HG02973 (cell line): ENCODE measurements at regions not wholly inside any gene's neighbourhood (a gene's known extent, or its start where the extent isn't known, plus 50 kb on each side); places are given as distances from the start of the nearest gene placed in this dataset.
"Not testable (repeated sequence)": the region's sequence is repeated elsewhere in the genome, so short reads cannot be mapped to it uniquely, and the experiment has no call there.

Experiments
- ATAC-seq: cut with Tn5 transposase; IDR thresholded peaks from one replicate; pipeline ENCODE4 v1.9.1; 2021; ENCODE audit warnings: moderate library complexity; ENCODE audit not compliant: unreplicated experiment

DNA sequence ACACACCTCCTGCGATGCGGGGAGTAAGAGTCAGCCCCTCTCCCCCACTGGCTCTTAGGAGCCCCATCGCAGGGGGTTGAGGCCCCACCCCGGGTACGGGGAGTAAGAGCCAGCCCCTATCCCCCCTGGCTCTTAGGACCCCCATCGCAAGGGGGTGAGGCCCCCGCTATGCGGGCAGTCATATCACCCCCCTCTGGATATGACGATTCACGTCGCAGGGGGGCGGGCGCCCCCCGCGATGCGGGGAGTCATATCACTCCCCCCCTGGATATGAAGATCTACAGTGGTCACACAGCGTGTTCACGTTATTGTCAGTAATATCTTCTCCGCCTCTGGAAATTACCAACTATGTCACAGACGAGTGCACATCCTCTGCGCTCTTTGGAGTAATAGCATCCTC is 61.1 kb downstream of the DEFB131A start:
- not testable (repeated sequence) for ATAC-seq

DNA sequence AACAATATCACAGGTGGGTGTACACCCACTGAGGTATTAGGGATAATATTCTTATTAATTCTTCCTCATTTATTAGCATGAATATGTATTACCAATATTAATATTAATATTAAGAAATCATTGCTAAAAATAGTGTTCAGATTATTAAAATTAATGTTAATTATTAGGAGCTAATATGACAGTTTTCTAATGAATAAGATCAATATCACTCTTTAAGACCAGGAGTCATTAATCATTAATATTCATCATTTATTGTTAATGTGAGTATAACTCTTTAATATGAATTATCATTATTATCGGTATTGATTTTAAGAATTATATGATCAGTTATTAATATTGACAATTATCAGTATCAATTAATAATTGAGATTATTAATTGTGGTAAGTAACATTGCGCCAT is 62.5 kb downstream of the DEFB131A start:
- ATAC-seq = not testable (repeated sequence)

DNA sequence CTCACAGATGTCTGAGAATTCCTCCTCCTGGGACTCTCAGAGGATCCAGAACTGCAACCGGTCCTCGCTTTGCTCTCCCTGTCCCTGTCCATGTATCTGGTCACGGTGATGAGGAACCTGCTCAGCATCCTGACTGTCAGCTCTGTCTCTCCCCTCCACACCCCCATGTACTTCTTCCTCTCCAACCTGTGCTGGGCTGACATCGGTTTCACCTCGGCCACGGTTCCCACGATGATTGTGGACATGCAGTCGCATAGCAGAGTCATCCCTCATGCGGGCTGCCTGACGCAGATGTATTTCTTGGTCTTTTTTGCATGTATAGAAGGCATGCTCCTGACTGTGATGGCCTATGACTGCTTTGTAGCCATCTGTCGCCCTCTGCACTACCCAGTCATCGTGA is 68.7 kb downstream of the DEFB131A start:
- ATAC-seq = not testable (repeated sequence)

- ATAC-seq = not testable (repeated sequence)
These were observed 75.4 kb downstream of the DEFB131A start for GRCh38 chr4:9519631-9520030.

GRCh38 chr4:9522903-9523302 is 78.7 kb downstream of the DEFB131A start:
- not testable (repeated sequence) for ATAC-seq

GRCh38 chr4:9524406-9524805 is 80.2 kb downstream of the DEFB131A start:
- ATAC-seq = not testable (repeated sequence)

GRCh38 chr4:9532134-9532862 is 88.1 kb downstream of the DEFB131A start:
- not testable (repeated sequence) for ATAC-seq

DNA sequence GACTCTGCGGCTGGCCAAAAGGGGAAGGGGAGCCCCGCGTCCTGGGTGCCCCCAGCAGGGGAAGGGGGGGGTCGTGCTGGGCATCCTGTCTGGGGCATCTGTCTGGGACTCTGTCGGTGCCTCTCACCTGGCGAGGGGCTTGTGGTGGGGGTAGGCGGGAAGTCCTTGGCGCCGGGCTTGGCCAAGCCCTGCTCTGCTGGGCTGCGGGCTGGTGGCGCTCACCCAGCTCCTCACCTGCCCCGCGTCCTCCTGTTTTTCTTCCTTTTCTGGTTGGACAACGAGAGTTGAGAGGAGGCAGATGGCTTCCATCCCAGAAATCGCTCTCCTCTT is 88.6 kb downstream of the DEFB131A start:
- not testable (repeated sequence) for ATAC-seq

DNA sequence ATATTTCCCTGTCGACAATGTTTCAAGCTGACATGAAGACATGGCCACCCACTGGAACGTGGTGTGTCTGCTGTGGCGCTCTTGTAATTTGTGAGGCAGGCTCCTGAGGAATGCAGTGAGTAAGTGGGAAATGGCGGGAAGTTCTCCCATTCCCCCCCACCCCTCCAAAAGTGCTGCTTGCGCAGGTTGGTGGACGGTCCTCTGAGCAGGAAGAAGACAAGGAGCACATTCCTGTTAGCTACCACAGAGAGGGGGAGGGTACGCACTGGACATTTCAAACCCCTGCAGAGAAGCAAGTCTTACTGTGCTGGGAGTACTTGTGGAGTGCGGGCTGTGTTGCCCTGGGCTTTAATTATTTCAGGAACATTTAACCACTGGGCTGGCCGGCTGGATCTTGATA is 92.9 kb downstream of the DEFB131A start:
- not testable (repeated sequence) for ATAC-seq

DNA sequence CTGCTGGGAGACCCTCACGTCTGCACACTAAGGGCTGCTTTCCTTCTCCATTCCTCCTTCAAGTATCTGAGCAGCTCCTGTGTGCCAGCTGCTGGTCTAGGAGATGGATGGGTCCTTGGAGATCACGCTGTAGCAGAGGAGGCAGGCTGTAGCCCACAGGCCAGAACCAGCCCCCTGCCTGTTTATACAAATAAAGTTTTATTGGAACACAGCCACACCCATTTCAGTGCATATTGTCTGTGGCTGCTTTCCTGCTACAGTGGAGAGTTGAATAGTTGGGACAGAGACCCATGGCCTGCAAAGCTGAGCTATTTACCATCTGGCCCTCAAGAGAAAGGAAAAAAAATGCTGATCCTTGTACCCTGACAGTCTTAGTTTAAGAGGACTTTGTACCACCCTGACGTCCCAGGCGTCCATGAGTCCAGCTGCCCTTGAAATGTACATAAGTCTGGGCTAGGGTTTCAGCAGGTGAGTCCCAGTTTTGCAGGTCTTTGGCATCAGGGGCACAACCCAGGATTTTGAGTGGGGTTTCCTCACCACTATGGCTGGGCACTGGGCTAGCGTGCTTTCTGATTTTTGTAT is 95.8 kb downstream of the DEFB131A start:
- ATAC-seq = not testable (repeated sequence)

- not testable (repeated sequence) for ATAC-seq
These were observed 97.2 kb downstream of the DEFB131A start for GRCh38 chr4:9541388-9541915.

- ATAC-seq = not testable (repeated sequence)
These were observed 100.6 kb downstream of the DEFB131A start for GRCh38 chr4:9544851-9545250.

DNA sequence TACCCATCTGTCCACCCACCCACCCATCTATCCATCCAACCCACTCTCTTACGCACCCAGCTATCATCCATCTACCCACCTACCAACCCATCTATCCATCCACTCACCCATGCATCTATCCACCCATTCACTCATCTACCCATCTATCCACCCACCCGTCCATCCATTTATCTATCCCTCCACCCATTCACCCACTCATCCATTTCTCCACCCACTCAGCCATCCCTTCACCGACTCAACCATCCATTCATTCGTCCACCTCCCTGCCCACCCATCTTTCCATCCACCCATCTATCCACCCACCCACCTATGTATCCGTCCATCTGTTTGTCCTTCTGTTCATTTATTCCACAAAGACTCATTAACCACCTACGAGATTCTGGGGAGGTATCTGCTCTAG is 103.3 kb downstream of the DEFB131A start:
- not testable (repeated sequence) for ATAC-seq

DNA sequence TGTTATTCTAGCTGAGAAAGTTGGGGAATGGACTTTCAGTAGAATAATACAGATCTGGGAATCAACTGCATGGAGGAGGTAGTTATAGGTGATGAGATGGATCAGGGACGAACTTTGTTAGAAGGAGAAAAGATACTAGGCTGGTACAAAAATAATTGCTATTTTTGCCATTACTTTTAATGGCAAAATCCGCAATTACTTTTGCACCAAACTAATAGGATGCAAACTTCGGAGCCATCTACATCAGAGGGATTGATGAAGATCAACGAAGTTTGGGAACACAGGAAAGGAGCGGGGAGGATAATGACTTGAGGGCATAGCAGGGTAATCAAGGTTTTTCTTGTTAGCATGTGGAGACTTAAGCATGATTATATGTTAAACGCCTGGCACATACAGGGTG is 111.9 kb downstream of the DEFB131A start:
- not testable (repeated sequence) for ATAC-seq

GRCh38 chr4:9577869-9578268 is 133.7 kb downstream of the DEFB131A start:
- not testable (repeated sequence) for ATAC-seq

GRCh38 chr4:9582880-9583279 is 138.7 kb downstream of the DEFB131A start:
- ATAC-seq = not testable (repeated sequence)

DNA sequence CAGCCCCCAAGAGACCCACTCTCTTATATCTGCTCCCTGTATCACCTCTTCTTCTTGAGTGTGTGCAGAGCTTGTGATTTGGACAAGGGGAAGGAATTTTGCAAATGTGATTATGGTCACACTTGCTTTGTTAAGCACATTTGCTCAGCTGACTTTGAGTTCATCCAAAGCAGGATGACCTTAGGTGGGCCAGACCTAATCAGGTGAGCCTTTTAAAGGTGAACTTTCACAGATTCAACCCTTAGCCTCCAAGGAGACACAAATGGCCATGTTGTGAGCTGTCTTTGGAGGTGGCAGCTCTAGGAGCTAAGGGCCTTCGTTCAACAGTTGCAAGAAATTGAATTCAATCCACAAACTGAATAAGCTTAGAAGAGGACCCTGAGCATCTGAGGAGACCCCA is 147.8 kb downstream of the DEFB131A start:
- no peak for ATAC-seq

DNA sequence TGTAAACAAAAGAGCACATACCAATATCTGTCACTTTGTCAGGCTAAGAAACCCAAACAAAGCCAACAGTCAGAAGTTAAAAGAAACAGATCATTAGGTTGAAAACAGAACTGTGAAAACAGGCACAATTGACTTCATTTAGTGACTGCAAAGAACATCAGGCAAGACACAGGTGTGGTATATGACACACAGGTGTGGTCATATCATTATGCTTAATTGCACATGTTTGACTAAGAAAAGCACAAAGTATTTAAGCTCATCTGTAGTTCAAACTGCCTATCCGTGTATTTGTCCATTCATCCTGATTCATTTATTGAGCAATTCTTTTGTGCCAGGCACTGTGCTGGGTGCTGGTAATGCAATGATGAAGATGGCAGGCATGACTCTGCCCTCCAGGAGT is 150.7 kb downstream of the DEFB131A start:
- no peak for ATAC-seq

- not testable (repeated sequence) for ATAC-seq
These were observed 151.3 kb downstream of the DEFB131A start for GRCh38 chr4:9595531-9595930.

GRCh38 chr4:9599266-9599665 is 155.1 kb downstream of the DEFB131A start:
- ATAC-seq = no peak

- no peak for ATAC-seq
These were observed 156.0 kb downstream of the DEFB131A start for GRCh38 chr4:9600246-9600645.

DNA sequence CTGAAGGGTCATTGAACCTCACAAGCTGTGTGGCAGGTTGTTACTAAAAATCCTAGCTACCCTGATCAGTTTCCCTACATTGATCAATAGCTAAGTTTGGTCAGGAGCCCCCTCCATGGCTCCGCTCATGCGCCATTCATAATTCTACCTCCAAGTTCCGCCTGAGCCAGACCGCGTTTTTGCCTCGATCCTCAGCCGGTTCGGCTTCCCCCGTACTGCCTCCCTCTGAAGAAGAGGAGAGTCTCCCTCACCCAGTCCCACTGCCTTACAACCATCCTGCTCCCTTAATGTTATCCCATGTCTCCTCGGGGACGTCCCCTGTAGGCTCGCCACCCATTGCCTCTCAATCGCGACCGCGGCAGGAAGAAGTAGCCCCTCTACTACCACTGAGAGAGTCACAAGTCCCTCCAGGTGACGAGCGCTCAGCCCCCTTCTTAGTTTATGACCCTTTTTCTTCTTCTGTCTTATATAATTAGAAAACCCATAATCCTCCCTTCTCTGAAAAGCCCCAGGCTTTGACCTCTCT is 158.2 kb downstream of the DEFB131A start:
- no peak for ATAC-seq
